ENCODE measurements at regions not wholly inside any gene's neighbourhood (a gene's known extent, or its start where the extent isn't known, plus 50 kb on each side); places are given as distances from the start of the nearest gene placed in this dataset.

DNA sequence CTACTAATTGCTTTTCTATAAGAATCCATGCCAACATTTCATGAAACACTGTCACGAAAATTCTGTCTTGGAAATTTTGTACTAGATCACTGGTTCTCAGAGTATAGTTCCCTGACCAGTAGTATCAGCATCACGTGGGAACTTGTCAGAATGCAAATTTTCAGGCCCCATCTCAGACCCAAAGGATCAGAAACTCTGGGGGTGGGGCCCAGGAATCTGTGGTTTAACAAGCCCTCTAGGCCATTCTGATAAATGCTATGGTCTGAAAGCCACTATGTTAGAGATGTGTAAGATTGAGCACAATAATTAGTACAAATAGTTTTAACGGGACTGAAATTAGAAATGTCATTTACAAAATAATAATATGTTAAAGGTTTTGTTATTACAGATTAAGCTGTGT is 615.7 kb upstream of the ARRDC3 start:
- ChIA-PET CTCF (no interaction called here), POLR2A (no interaction called here)
- no peak for DNase-seq (ENCODE audit: extremely low spot score)
- TF ChIP-seq, protein P1, sequence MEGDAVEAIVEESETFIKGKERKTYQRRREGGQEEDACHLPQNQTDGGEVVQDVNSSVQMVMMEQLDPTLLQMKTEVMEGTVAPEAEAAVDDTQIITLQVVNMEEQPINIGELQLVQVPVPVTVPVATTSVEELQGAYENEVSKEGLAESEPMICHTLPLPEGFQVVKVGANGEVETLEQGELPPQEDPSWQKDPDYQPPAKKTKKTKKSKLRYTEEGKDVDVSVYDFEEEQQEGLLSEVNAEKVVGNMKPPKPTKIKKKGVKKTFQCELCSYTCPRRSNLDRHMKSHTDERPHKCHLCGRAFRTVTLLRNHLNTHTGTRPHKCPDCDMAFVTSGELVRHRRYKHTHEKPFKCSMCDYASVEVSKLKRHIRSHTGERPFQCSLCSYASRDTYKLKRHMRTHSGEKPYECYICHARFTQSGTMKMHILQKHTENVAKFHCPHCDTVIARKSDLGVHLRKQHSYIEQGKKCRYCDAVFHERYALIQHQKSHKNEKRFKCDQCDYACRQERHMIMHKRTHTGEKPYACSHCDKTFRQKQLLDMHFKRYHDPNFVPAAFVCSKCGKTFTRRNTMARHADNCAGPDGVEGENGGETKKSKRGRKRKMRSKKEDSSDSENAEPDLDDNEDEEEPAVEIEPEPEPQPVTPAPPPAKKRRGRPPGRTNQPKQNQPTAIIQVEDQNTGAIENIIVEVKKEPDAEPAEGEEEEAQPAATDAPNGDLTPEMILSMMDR (IDR thresholded peaks at IDR 0.05; ENCODE audit: control extremely low read depth, extremely low read depth, low read depth, missing control alignments): no peak

DNA sequence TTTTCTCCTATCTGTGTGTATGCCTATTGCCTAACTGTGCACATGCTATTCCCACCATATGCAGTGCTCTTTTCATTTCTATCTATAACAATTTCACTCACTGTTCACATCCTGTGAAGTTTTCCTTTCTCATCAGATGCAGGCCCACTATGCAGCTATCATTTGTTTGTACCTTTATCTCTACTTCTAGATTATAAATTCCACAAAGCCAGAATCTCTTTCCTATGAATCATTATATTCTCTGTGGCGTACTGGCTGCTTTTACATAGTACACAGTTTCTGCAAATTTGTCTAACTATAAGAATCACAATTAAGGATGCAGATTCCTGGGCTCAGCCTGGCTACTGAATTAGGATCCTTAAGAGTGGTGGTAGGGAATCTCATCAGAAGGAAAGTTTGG is 600.8 kb upstream of the ARRDC3 start:
- POLR2A ChIA-PET: no interaction called here
- CTCF ChIA-PET: no interaction called here
- TF ChIP-seq, protein P1 (IDR thresholded peaks at IDR 0.05; ENCODE audit: control extremely low read depth, extremely low read depth, low read depth, missing control alignments): no peak
- no peak for DNase-seq (ENCODE audit: extremely low spot score)

DNA sequence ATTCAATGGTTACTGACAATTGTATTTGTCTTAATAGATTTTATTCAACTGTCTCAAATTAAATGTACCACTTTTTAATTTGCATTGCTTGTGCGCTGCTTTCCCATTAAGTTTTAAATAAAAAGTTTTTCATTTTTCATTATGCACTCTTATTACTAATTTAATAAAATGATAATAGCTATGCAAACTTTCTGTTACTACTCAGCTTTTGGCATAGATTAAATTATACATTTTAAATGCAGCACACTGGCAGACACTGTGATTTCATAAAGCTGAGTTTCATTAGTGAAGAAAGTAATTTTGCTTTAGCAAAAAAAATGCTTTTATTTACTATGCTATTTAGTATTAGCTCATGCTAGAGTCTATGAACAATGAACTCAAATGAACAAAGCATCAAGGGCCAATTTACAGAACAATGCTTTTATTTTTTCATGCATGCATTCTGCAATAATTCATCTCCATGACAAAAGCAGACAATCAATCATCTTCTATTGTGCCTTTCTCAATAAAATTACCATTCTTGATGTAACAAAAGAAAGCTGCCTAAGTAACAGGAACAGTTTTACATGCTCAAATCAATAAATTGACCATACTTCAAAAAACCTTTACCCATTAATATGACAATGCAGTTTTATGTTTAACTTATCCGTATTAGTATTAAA is 595.2 kb upstream of the ARRDC3 start:
- DNase-seq (ENCODE audit: extremely low spot score): no peak
- ChIA-PET POLR2A (no interaction called here), CTCF (no interaction called here)
- TF ChIP-seq, protein P1 (IDR thresholded peaks at IDR 0.05; ENCODE audit: control extremely low read depth, extremely low read depth, low read depth, missing control alignments): no peak

DNA sequence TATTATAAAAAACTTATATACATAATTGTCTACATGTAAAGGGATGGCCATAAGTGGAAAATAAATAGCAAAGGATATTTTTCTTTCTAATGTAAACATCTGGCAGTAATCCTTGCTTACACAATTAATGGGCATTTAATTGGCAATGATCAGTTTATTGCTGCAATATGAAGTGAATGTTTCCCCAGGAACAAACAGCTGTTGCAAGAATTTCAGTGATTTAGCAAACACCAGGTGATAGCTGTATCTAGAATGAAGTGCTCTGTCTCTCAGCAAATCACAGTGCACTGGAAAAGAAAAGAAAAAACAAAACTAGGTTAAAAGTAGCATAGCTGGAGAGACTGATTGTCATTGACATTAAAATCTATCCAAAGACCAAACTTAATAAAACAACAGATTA is 594.5 kb upstream of the ARRDC3 start:
- ChIA-PET POLR2A (no interaction called here), CTCF (no interaction called here)

DNA sequence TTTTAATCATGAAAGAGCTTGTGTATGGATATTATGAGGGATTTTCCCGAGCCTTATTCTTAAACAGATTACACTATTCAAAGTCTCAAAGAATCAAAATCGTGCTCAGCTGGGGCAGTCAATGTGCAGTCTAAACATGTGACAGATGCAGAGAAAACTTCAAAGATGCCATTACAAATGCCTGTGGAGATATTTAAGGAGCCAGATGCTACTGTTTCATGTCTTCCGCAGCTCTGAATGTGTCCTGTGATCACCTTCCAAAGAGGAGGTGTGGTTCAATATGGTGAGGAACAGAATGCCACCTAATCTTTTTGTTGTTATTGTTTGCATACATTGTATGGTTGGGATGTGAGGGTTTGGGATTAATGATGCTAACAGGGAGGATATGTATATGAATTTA is 593.3 kb upstream of the ARRDC3 start:
- TF ChIP-seq, protein P1 (IDR thresholded peaks at IDR 0.05; ENCODE audit: control extremely low read depth, extremely low read depth, low read depth, missing control alignments): no peak
- POLR2A ChIA-PET: no interaction called here
- DNase-seq (ENCODE audit: extremely low spot score): no peak
- CTCF ChIA-PET: no interaction called here

More for the DNA sequence above, 594.5 kb upstream of the ARRDC3 start:
- TF ChIP-seq, protein P1 (IDR thresholded peaks at IDR 0.05; ENCODE audit: control extremely low read depth, extremely low read depth, low read depth, missing control alignments): no peak
- no peak for DNase-seq (ENCODE audit: extremely low spot score)

DNA sequence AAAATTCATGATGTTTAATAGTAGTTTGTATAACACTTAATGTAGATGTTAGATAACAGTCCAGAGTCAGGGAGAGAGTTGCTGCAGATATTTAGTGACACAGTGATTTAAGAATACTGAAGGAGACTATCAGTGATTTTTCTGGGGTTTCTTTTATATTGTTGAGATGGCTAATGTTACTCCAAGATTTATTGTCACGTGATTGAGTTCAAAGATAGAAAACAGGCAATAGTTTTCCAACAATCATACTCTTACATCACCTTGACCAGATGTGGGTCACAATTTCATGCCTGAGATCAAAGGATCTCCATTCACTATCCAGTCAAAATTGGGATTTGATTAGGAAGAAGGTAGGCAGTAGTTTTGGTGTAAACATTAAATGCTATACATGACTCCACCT is 580.0 kb upstream of the ARRDC3 start:
- POLR2A ChIA-PET: no interaction called here
- DNase-seq (ENCODE audit: extremely low spot score): no peak
- TF ChIP-seq, protein P1 (IDR thresholded peaks at IDR 0.05; ENCODE audit: control extremely low read depth, extremely low read depth, low read depth, missing control alignments): no peak
- CTCF ChIA-PET: no interaction called here

DNA sequence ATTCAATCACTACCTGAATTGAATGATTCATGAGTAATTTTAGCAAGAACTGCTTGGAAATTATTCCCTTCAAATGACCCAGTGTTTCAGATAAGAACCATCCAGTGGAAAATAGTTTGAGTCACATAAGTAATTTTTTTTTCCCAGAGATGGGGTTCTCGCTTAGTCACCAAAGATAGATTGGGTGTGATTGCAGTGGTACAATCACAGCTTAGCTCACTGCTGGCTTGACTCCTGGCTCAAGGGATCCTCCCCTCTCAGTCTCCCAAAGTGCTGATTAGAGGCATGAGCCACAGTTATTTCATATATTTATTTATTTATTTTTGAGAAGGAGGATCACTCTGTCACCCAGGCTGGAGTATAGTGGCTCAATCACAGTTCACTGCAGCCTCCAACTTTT is 574.5 kb upstream of the ARRDC3 start:
- ChIA-PET CTCF (no interaction called here), POLR2A (no interaction called here)
- TF ChIP-seq, protein P1 (IDR thresholded peaks at IDR 0.05; ENCODE audit: control extremely low read depth, extremely low read depth, low read depth, missing control alignments): no peak
- DNase-seq (ENCODE audit: extremely low spot score): no peak

Data from GM10248 (cell line).